ENCODE measurements at regions not wholly inside any gene's neighbourhood (a gene's known extent, or its start where the extent isn't known, plus 50 kb on each side); places are given as distances from the start of the nearest gene placed in this dataset.

DNA sequence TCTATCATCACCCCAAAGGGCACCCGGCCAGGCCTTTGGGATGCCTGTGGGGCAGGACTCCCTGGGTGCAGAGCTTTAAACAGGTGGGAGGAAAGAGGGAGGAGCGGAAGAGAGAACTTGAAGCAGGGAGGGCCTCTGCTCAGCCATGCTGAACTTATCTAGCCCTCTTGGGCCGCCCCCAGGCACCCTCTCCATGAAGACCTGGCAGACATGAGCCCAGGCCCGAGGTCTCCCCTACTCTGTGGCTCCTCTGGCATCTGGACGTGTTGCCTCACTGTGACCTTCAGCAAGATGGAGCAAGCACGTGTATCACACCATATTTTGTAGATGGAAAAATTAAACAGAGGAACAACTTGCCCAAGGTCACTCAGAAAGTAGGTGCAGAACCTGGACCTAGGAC, 711.4 kb downstream of the MATN1 start:
- in situ Hi-C loops (cut with MboI; ENCODE audit: low sequenced_read_pairs in 4 of 4) = no loop called here
- Histone ChIP-seq H3K4me1 (no peaks in the 10 kb centered on the region), H3K27ac (no peak overlapping the region), H3K36me3 (no peaks in the 10 kb centered on the region), H3K27me3 (no peaks in the 10 kb centered on the region), H3K9me3 (no peaks in the 10 kb centered on the region), H3K4me3 (no peak overlapping the region)
- ATAC-seq (no peak), DNase-seq (no peak)
- intact Hi-C loops (cut with DNase I; ENCODE audit: low total_unique reads) = no loop called here
- no peak for TF ChIP-seq POLR2A (IDR thresholded peaks at IDR 0.05)
- TF ChIP-seq, protein P1, sequence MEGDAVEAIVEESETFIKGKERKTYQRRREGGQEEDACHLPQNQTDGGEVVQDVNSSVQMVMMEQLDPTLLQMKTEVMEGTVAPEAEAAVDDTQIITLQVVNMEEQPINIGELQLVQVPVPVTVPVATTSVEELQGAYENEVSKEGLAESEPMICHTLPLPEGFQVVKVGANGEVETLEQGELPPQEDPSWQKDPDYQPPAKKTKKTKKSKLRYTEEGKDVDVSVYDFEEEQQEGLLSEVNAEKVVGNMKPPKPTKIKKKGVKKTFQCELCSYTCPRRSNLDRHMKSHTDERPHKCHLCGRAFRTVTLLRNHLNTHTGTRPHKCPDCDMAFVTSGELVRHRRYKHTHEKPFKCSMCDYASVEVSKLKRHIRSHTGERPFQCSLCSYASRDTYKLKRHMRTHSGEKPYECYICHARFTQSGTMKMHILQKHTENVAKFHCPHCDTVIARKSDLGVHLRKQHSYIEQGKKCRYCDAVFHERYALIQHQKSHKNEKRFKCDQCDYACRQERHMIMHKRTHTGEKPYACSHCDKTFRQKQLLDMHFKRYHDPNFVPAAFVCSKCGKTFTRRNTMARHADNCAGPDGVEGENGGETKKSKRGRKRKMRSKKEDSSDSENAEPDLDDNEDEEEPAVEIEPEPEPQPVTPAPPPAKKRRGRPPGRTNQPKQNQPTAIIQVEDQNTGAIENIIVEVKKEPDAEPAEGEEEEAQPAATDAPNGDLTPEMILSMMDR (IDR thresholded peaks at IDR 0.05 in 4 of 5, conservative IDR thresholded peaks at IDR 0.05 in 1 of 5) = no peak

DNA sequence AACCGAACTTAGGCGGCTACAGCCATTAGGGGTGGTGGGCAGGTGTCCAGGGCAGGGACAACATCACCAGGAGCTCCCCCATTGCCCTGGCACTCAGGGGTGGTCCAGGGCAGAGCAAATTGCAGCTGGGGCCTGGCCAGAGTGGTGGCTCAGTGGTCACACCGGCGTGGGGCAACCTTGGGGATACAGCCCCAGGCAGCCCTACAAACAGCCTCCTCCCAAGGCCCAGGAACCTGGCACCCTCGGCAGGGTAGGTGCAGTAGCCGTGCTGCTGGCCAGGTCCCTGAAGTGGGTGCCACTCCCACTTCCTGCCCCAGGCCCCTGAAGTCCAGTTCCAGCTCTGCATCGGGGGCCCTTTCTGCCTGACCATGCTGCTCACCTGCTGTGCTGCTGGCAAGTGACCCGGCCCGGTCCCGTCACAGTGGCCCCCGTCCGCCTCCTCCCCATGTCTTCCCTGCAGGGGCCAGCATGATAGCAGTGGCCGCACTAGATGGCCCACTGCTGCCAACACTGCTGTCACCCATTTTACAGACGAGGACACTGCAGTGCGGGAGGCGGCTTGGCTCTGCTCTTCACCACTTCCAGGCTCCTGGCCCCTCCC, 712.8 kb downstream of the MATN1 start:
- DNase-seq (no peak), ATAC-seq (no peak)
- no peaks in the 10 kb centered on the region for H3K36me3 ChIP-seq
- H3K27me3 ChIP-seq = no peaks in the 10 kb centered on the region
- H3K4me3 ChIP-seq = no peak overlapping the region
- no peak for TF ChIP-seq POLR2A (IDR thresholded peaks at IDR 0.05)
- TF ChIP-seq, protein P1 (IDR thresholded peaks at IDR 0.05 in 4 of 5, conservative IDR thresholded peaks at IDR 0.05 in 1 of 5) = no peak
- H3K9me3 ChIP-seq = no peaks in the 10 kb centered on the region
- intact Hi-C loops (cut with DNase I; ENCODE audit: low total_unique reads) = no loop called here
- in situ Hi-C loops (cut with MboI; ENCODE audit: low sequenced_read_pairs in 4 of 4) = no loop called here
- H3K27ac ChIP-seq = no peak overlapping the region
- H3K4me1 ChIP-seq = no peaks in the 10 kb centered on the region

- H3K4me3 ChIP-seq = no peak overlapping the region
- H3K36me3 ChIP-seq = no peaks in the 10 kb centered on the region
- DNase-seq (no peak), ATAC-seq (no peak)
- H3K27me3 ChIP-seq = no peaks in the 10 kb centered on the region
- no peak for TF ChIP-seq POLR2A (IDR thresholded peaks at IDR 0.05)
- H3K9me3 ChIP-seq = no peaks in the 10 kb centered on the region
- intact Hi-C loops (cut with DNase I; ENCODE audit: low total_unique reads) = no loop called here
- in situ Hi-C loops (cut with MboI; ENCODE audit: low sequenced_read_pairs in 4 of 4) = no loop called here
- H3K27ac ChIP-seq = no peak overlapping the region
- no peaks in the 10 kb centered on the region for H3K4me1 ChIP-seq
Measured at GRCh38 chr1:30009720-30010119, 713.7 kb downstream of the MATN1 start.

GRCh38 chr1:30008998-30009657, 714.3 kb downstream of the MATN1 start:
- ATAC-seq (no peak), DNase-seq (no peak)
- no peaks in the 10 kb centered on the region for H3K4me1 ChIP-seq
- H3K27ac ChIP-seq = no peak overlapping the region
- no peak overlapping the region for H3K4me3 ChIP-seq
- H3K36me3 ChIP-seq = no peaks in the 10 kb centered on the region
- intact Hi-C loops (cut with DNase I; ENCODE audit: low total_unique reads) (no loop called here), in situ Hi-C loops (cut with MboI; ENCODE audit: low sequenced_read_pairs in 4 of 4) (no loop called here)
- H3K9me3 ChIP-seq = no peaks in the 10 kb centered on the region
- no peaks in the 10 kb centered on the region for H3K27me3 ChIP-seq
- TF ChIP-seq, protein P1 (IDR thresholded peaks at IDR 0.05 in 4 of 5, conservative IDR thresholded peaks at IDR 0.05 in 1 of 5) = no peak
- TF ChIP-seq POLR2A (IDR thresholded peaks at IDR 0.05) = no peak

DNA sequence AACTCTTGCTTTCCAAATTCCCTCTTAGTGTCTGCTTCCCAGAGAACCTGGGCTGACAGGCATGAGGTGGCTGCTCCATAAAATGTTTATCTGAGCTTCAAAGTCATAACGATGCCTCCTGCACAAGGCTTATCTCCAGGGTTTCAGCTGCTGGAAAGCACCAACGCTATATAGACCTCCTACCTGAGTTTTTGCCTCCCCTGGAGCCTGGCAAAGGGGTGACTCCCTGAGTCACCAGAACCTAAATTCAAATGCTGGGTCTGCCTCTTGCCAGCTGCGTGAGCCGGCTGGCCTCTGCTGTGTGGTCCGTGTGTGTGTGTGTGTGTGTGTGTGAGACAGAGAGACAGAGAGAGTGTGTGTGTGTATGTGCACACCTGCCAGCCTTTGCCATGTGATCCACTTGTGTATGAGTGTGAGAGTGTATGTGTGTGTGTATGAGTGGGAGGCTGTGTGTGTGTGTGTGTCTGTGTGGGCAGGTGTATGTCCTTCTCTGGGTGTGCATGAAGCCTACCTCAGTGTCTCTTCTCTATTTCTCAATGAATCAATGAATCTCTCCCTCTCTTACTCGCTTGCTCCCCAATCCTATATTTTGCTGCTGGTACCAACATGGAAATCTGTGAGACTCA, 714.9 kb downstream of the MATN1 start:
- TF ChIP-seq, protein P1 (IDR thresholded peaks at IDR 0.05 in 4 of 5, conservative IDR thresholded peaks at IDR 0.05 in 1 of 5) = no peak
- TF ChIP-seq POLR2A (IDR thresholded peaks at IDR 0.05) = no peak
- H3K4me3 ChIP-seq = no peak overlapping the region
- in situ Hi-C loops (cut with MboI; ENCODE audit: low sequenced_read_pairs in 4 of 4) (no loop called here), intact Hi-C loops (cut with DNase I; ENCODE audit: low total_unique reads) (no loop called here)
- no peak overlapping the region for H3K27ac ChIP-seq
- H3K36me3 ChIP-seq = no peaks in the 10 kb centered on the region
- DNase-seq (no peak), ATAC-seq (no peak)
- no peaks in the 10 kb centered on the region for H3K9me3 ChIP-seq
- no peaks in the 10 kb centered on the region for H3K27me3 ChIP-seq
- no peaks in the 10 kb centered on the region for H3K4me1 ChIP-seq

Measured in gastrocnemius medialis (tissue), 4 donors.